Activated T-cell treated with anti-CD3 and anti-CD28 coated beads, Interleukin-2, amount 50 U/mL, for 24 hours (primary cell): ENCODE measurements at regions not wholly inside any gene's neighbourhood (a gene's known extent, or its start where the extent isn't known, plus 50 kb on each side); places are given as distances from the start of the nearest gene placed in this dataset.
A peak's percentile ranks its signal among the peaks of the same experiment; 100 is the strongest.
"Not testable (repeated sequence)": the region's sequence is repeated elsewhere in the genome, so short reads cannot be mapped to it uniquely, and the experiment has no call there.

Experiments
- DNase-seq: peaks from one replicate; pipeline ENCODE4 v3.0.0-alpha.2; 2020
- H3K27ac Mint-ChIP-seq: 2 replicates; pipeline ENCODE4 v1.8.0; 2020; ENCODE audit warnings: mild to moderate bottlenecking, mixed read lengths
- H3K27me3 Mint-ChIP-seq: 2 replicates; pipeline ENCODE4 v1.8.0; 2020; ENCODE audit warnings: mixed read lengths
- H3K36me3 Mint-ChIP-seq: 2 replicates; pipeline ENCODE4 v1.8.0; 2020; ENCODE audit warnings: low read depth, mixed read lengths
- H3K4me1 Mint-ChIP-seq: 2 replicates; pipeline ENCODE4 v1.8.0; 2020; ENCODE audit warnings: low read depth, mixed read lengths
- H3K4me3 Mint-ChIP-seq: 2 replicates; pipeline ENCODE4 v1.8.0; 2020; ENCODE audit warnings: mild to moderate bottlenecking, moderate library complexity, mixed read lengths
- H3K9me3 Mint-ChIP-seq: 2 replicates; pipeline ENCODE4 v1.8.0; 2020; ENCODE audit warnings: mixed read lengths

DNA sequence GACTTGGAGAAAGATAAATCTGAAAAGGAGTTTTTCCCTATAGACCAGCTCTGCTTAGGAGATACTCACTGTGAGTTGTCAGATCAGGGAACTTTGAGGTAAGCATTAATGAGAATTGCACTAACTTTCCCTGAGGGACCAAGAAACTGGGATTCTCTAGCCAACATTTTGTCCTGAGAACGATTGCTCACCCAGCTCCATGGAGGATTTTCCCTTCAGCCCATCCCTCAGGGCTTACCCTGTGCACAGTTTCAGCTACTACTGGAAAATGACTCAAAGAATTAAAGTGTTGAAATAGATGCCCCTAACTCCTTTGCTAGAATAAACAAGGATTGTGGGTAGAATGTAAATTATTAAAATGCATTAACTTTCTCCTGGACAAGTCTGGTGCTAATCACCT, 237.2 kb upstream of the IL12B start:
- Mint-ChIP-seq H3K4me1 (no peaks in the 10 kb centered on the region), H3K9me3 (no peaks in the 10 kb centered on the region), H3K4me3 (no peak overlapping the region), H3K27ac (no peak overlapping the region), H3K36me3 (no peaks in the 10 kb centered on the region), H3K27me3 (peaks cover 3% of the 10 kb centered on the region)
- no peak for DNase-seq

DNA sequence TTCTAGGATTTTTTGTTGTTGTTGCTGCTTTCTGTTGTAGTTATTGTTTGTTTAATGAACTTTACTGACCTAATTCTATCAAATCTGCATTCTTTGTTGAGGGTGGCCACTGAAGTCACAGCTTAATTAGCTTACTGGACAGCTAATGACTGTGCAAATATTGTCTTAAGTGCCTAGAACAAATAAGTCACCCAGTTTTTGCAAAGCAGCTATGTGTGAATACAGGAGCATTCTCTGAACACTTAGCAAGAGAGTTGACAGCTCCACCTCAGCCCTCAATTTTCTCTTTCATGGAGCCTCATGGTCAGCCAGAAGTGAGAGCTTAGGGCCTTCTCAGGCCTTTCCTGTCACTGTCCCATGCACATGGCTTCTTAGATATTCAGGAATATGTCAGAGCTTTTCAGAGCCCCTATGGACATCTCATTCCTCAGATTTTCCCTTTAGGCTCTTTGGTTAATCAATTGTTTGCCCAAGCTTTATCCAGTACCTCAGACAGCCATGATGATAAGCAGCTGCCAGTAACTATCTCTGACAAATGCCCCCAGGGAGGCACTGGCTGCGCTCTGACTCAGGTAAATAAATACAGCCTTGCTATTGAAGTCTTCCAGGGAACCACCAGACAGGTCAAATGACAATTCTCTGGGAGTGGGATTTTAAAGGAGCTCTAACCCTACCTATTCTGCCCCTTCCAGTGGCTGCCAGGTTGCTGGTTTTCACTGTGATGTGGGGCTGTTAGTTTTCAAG, 241.4 kb upstream of the IL12B start:
- H3K4me1 Mint-ChIP-seq, result no peaks in the 10 kb centered on the region
- no peaks in the 10 kb centered on the region for H3K9me3 Mint-ChIP-seq
- H3K27me3 Mint-ChIP-seq, result peaks cover 4% of the 10 kb centered on the region
- H3K4me3 Mint-ChIP-seq, result no peak overlapping the region
- no peaks in the 10 kb centered on the region for H3K36me3 Mint-ChIP-seq
- no peak for DNase-seq
- H3K27ac Mint-ChIP-seq, result no peak overlapping the region

DNA sequence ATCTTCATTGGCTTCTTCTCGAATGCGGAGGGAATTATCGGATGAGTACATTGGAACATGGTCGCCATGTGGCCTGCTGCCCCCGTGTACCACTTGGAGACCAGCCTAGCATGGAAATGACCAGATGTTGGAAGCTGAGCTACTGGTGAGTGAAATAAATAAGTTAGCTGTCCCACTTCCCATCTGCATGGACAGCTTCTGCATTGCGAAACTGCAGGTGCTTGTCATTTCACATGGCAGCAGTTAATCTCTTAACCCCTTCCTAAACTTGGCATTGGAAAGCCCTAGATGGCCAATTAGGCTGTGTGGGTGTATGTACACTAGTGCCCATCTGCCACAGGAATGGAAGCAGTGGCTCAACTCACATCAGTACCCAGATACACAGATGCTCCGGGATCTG, 246.6 kb upstream of the IL12B start:
- no peak for DNase-seq
- Mint-ChIP-seq H3K4me1 (peaks cover 2% of the 10 kb centered on the region), H3K4me3 (no peak overlapping the region), H3K27ac (no peak overlapping the region), H3K27me3 (peaks cover 11% of the 10 kb centered on the region), H3K36me3 (no peaks in the 10 kb centered on the region), H3K9me3 (no peaks in the 10 kb centered on the region)

DNA sequence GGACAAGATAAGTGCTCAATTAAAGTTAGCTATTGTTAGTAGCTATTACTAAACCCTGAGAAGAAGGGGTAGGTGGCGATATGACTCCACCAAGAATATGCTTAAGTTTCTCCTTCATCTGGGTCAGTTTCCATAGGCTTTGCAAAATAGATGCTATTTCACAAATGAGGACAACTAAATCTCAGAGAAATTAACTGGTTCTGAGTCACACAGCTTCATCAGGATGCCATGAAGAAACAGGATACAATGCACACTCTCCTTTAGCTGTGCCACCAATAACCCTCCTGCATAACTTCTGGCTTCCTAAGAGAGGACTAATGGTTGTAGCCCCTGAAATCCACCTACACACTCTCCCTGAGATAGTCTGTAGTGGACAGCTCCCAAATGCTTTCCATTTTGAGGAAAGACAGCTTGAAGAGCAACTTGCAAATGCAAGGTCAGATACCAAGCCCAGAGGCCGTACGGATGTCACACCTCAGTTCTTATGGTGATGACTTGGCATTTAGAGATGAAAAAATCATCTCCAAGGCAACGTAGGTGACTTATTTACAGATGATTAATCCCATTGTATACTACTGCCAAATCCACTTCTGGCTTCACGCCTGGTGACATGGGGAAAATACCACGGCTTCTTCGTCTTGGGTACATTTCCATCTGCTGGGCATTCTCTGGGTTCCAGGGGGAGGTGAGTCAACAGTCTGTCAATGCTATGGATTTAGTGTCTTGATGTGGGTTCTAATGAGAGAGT, 251.4 kb upstream of the IL12B start:
- DNase-seq, result no peak
- Mint-ChIP-seq H3K4me1 (peaks cover 8% of the 10 kb centered on the region), H3K27me3 (peaks cover 8% of the 10 kb centered on the region), H3K36me3 (no peaks in the 10 kb centered on the region), H3K4me3 (no peak overlapping the region), H3K27ac (no peak overlapping the region), H3K9me3 (no peaks in the 10 kb centered on the region)

DNA sequence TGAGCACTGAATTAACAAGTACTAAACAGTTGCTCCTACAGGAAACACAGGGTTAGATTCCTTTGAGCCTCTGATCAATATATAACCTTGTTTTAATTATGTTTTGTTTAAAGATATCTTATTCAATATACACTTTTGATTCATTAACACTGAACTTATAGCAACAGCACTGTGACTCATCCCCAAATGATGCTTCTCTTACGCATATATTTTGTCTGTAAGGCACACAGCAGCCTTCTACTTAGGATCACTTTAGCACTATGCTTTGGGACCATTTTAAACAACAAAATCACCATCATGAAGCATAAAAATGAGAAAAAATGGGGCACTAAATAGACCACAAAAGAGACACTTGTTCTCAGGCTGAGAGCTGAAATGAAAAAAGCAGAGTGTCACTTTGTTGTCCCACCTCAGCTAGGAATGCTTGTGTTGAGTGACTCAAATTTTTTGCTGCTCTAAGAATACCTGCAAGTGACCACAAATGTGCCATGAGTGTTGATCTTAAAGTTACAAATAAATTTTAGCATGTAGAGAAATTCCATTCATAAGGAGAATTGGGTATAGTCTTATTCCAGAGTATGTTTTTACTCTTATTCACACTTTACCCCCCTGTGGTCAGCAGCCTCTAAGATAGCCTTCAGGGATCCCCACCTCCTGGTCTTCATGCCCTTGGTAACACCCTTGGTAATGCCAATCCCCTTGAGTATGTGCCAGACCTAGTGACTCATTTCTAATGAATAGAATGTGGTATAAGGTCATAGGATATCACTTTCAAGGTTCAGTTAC, 252.7 kb upstream of the IL12B start:
- no peak overlapping the region for H3K4me3 Mint-ChIP-seq
- H3K4me1 Mint-ChIP-seq, result peaks cover 8% of the 10 kb centered on the region
- no peak for DNase-seq
- H3K27ac Mint-ChIP-seq, result no peak overlapping the region
- H3K36me3 Mint-ChIP-seq, result no peaks in the 10 kb centered on the region
- H3K27me3 Mint-ChIP-seq, result peaks cover 9% of the 10 kb centered on the region
- no peaks in the 10 kb centered on the region for H3K9me3 Mint-ChIP-seq

DNA sequence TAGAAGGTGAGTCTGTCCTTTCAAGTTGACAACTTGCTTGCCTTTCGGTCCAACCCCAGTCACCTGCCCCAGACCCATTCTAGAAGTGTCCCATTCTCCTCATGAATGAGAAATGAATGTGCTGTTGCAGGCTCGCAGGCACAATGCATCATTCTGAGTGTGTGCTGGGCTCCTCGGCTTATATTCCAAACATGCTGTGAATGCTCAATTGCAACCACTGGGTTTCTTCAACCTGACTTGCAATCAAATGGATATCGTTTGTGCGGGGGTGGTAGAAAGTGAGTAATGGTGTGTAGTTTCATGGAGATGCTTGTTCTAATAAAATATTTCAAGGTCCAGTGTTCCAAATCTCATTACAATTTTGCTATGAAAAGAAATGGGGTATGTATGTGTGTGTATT, 256.6 kb upstream of the IL12B start:
- Mint-ChIP-seq H3K36me3 (no peaks in the 10 kb centered on the region), H3K27ac (no peak overlapping the region)

DNA sequence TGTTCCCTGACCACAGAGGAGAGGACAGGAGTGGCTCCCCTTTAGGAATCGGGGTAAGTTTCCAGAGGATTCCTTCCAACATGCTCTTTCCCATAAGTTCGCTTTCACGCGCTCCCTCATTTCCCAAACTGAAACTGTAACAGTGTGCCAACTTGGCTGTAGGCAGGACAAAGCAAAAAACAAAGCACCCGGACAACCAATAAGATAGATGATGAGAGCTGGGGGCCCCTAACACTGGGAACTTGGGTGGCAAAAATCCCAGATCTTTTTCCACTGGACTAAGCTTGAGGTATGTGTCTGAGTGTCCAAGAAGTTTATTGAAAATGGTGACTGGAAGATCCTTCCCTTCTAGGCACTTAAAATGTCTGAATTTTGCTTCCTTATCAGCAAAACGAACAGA, 258.7 kb upstream of the IL12B start:
- DNase-seq, result no peak
- Mint-ChIP-seq H3K36me3 (no peaks in the 10 kb centered on the region), H3K4me1 (no peaks in the 10 kb centered on the region), H3K9me3 (peaks cover 2% of the 10 kb centered on the region), H3K27ac (no peak overlapping the region), H3K27me3 (peaks cover 19% of the 10 kb centered on the region), H3K4me3 (no peak overlapping the region)

More for the DNA sequence above, 256.6 kb upstream of the IL12B start:
- H3K4me1 Mint-ChIP-seq, result peaks cover 6% of the 10 kb centered on the region
- peaks cover 15% of the 10 kb centered on the region for H3K27me3 Mint-ChIP-seq
- no peak overlapping the region for H3K4me3 Mint-ChIP-seq
- no peaks in the 10 kb centered on the region for H3K9me3 Mint-ChIP-seq
- no peak for DNase-seq

DNA sequence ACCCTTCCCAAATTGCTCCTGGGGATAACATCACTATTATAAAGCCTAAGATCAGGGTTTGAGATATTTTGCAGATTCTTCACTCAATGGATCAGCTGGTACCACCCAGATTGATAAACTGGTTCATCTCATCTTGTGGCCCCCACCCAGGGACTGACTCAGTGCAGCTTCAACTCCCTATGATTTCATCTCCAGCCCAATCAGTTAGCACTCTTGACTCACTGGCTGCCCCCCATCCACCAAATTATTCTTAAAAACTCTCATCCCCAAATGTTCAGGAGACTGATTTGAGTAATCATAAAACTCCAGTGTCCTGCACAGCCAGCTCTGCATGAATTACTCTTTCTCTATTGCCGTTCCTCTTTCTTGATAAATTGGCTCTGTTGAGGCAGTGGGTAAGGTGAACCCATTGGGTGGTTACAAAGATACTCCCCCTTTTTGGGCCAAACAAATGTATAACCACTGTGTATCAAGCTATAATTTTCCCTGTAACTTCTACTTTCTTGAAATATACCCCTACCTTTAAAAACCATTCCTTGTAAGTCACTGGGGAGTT, 263.3 kb upstream of the IL12B start:
- peaks cover 17% of the 10 kb centered on the region for H3K27me3 Mint-ChIP-seq
- no peaks in the 10 kb centered on the region for H3K4me1 Mint-ChIP-seq
- no peak for DNase-seq
- no peaks in the 10 kb centered on the region for H3K36me3 Mint-ChIP-seq
- peaks cover 23% of the 10 kb centered on the region for H3K9me3 Mint-ChIP-seq
- no peak overlapping the region for H3K4me3 Mint-ChIP-seq
- H3K27ac Mint-ChIP-seq, result no peak overlapping the region

DNA sequence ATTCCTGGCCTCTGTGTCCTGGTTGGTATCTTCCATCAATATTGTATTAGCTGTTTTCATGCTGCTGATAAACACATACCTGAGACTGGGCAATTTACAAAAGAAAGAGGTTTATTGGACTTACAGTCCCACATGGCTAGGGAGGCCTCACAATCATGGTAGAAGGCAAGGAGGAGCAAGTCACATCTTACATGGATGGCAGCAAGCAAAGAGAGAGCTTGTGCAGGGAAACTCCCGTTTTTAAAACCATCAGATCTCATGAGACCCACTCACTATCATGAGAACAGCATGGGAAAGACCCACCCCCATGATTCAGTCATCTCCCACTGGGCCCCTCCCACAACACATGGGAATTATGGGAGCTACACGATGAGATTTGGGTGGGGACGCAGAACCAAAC, 265.3 kb upstream of the IL12B start:
- H3K36me3 Mint-ChIP-seq, H3K4me1 Mint-ChIP-seq, H3K27ac Mint-ChIP-seq, H3K4me3 Mint-ChIP-seq, DNase-seq: not testable (repeated sequence)
- Mint-ChIP-seq H3K27me3 (peaks cover 11% of the 10 kb centered on the region), H3K9me3 (peaks cover 23% of the 10 kb centered on the region)

DNA sequence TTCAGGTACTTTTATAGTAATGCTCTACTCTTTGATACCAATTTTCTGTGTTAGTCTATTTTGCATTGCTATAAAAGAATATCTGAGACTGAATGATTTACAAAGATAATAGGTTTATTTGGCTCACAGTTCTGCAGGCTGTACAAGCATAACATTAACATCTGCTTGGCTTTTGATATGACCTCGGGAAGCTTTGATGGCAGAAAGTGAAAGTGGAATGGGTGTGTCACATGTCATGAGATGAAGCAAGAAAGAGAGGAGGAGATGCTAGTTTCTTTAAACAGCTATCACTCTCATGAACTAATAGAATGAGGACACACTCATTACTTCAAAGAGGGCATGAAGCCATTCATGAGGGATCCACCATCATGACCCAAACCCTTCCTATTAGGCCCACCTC, 270.9 kb upstream of the IL12B start:
- peaks cover 5% of the 10 kb centered on the region for H3K27me3 Mint-ChIP-seq
- H3K4me3 Mint-ChIP-seq, result no peak overlapping the region
- DNase-seq, result no peak
- peaks cover 16% of the 10 kb centered on the region for H3K9me3 Mint-ChIP-seq
- H3K4me1 Mint-ChIP-seq, result peaks cover 22% of the 10 kb centered on the region
- no peak overlapping the region for H3K27ac Mint-ChIP-seq
- H3K36me3 Mint-ChIP-seq, result no peaks in the 10 kb centered on the region

DNA sequence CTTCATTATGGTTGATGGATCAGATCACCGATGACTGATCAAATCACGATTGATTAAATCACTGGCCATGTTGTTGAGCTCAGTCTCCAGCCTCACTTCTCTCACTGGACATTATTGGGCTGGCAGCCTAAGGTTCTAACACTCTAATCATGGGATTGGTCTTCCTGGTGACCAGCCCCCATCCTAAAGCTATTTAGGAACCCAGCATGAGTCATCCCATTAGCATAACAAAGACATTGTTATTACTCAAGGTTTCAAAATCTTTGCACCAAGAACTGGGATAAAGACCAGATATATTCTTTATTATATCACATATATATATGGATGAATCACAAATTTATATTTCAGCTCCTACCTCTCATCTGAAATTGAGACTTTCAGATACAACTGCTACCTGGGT, 272.1 kb upstream of the IL12B start:
- Mint-ChIP-seq H3K4me1 (peaks cover 31% of the 10 kb centered on the region), H3K4me3 (no peak overlapping the region), H3K36me3 (no peaks in the 10 kb centered on the region), H3K9me3 (peaks cover 12% of the 10 kb centered on the region), H3K27me3 (peaks cover 4% of the 10 kb centered on the region), H3K27ac (no peak overlapping the region)
- DNase-seq, result no peak

DNA sequence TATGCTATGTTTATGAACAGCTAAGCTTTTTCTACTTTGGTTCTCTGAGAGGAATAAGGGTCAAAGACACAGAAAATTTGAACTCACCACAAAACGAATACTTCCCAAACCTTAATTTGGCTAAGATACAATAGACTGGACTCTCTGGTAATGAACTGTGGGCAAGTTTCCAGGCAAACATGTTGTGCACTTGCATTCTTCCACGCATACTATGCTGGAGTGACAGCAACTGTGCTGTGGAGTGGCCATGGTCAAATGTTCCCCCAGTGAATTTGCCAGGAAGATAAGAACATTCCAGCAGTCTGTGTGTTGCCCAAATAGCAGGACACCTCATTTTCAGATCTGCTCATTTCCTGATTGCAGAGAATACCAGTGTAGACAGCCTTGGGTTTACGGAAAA, 275.3 kb upstream of the IL12B start:
- H3K36me3 Mint-ChIP-seq, result no peaks in the 10 kb centered on the region
- DNase-seq, result no peak
- H3K4me1 Mint-ChIP-seq, result peaks cover 51% of the 10 kb centered on the region
- no peak overlapping the region for H3K27ac Mint-ChIP-seq
- no peak overlapping the region for H3K4me3 Mint-ChIP-seq
- peaks cover 18% of the 10 kb centered on the region for H3K9me3 Mint-ChIP-seq
- H3K27me3 Mint-ChIP-seq, result no peaks in the 10 kb centered on the region

DNA sequence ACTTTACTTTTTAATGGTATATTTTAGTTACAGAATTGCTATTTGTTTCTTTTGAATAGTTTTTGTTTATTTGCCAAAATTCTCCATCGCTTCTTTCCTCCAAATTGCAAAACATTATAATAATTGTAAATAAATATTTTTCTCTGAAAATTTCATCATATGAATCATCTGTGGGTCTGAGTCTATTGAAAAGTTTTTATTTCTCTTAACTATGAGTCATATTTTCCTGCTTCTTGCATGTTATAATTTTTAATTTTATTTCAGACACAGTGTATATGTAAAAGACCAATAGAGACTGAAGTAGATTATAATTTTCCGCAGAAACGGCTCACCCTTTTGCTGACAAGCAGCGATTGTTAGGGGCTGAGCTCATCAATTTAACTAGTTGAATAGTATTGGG, 279.1 kb upstream of the IL12B start:
- no peak overlapping the region for H3K4me3 Mint-ChIP-seq
- peaks cover 48% of the 10 kb centered on the region for H3K4me1 Mint-ChIP-seq
- peaks cover 7% of the 10 kb centered on the region for H3K9me3 Mint-ChIP-seq
- peaks cover 3% of the 10 kb centered on the region for H3K27me3 Mint-ChIP-seq
- peak overlapping the region; percentile 50 for H3K27ac Mint-ChIP-seq
- H3K36me3 Mint-ChIP-seq, result no peaks in the 10 kb centered on the region
- DNase-seq, result no peak

DNA sequence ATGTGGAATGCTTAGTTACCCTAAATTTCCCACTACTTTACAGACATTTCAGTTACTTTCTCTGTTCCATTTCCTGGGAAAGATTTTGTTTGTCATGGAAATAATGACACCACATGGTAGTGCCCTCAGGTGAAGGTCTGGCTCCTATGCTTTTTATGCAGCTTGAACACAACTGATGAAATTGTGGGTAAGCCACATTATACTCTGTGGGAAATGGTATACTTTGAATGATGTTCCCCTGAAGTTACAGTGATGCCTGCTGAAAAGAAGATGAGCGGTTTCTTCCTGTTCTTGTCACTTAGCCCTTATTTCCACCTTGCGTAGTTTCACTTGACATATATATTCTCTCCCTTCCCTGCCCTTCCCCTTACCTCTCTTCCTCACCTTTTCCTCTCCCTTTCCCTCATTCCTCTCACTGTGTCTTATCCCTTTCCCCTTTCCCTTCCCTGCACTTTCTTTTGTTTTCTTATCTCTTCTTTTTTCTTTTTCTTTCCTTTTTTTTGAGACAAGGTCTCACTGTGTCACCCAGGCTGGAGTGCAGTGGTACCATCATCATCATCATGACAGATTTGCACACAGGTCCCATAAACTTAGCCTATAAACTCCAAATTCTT, 280.8 kb upstream of the IL12B start:
- no peak for DNase-seq
- Mint-ChIP-seq H3K27ac (peak overlapping the region; percentile 35), H3K4me3 (no peak overlapping the region), H3K27me3 (peaks cover 3% of the 10 kb centered on the region), H3K36me3 (no peaks in the 10 kb centered on the region), H3K9me3 (peaks cover 7% of the 10 kb centered on the region), H3K4me1 (peaks cover 41% of the 10 kb centered on the region)
